ENCODE measurements at regions not wholly inside any gene's neighbourhood (a gene's known extent, or its start where the extent isn't known, plus 50 kb on each side); places are given as distances from the start of the nearest gene placed in this dataset.
A peak's percentile ranks its signal among the peaks of the same experiment; 100 is the strongest.

GRCh38 chr1:172960019-172960418, 90.7 kb downstream of the TNFSF18 start:
- no peak for DNase-seq

- no peak for DNase-seq
These were observed 90.1 kb downstream of the TNFSF18 start for GRCh38 chr1:172960454-172961208.

GRCh38 chr1:172964864-172965263, 85.9 kb downstream of the TNFSF18 start:
- DNase-seq: no peak

GRCh38 chr1:172966844-172967540, 83.7 kb downstream of the TNFSF18 start:
- DNase-seq: peak; percentile 6

- no peak for DNase-seq
These were observed 82.8 kb downstream of the TNFSF18 start for GRCh38 chr1:172967936-172968335.

GRCh38 chr1:172969611-172970010, 81.1 kb downstream of the TNFSF18 start:
- DNase-seq: no peak

GRCh38 chr1:172970186-172970585, 80.6 kb downstream of the TNFSF18 start:
- DNase-seq: no peak

GRCh38 chr1:172971241-172971640, 79.5 kb downstream of the TNFSF18 start:
- DNase-seq: no peak

GRCh38 chr1:172972258-172972657, 78.5 kb downstream of the TNFSF18 start:
- no peak for DNase-seq

GRCh38 chr1:172973424-172973823, 77.3 kb downstream of the TNFSF18 start:
- no peak for DNase-seq

- no peak for DNase-seq
These were observed 74.3 kb downstream of the TNFSF18 start for GRCh38 chr1:172976222-172977041.

GRCh38 chr1:172977296-172978017, 73.3 kb downstream of the TNFSF18 start:
- DNase-seq: no peak

GRCh38 chr1:172978595-172978994, 72.1 kb downstream of the TNFSF18 start:
- no peak for DNase-seq

- no peak for DNase-seq
These were observed 70.9 kb downstream of the TNFSF18 start for GRCh38 chr1:172979828-172980227.

GRCh38 chr1:172980456-172980855, 70.3 kb downstream of the TNFSF18 start:
- no peak for DNase-seq

- no peak for DNase-seq
These were observed 69.8 kb downstream of the TNFSF18 start for GRCh38 chr1:172980971-172981370.
